T-helper 1 cell treated with Interleukin-12 subunit alpha and Interleukin-12 subunit beta and Interleukin-4 antibody, amounts not matched to agents 30 ng/mL and 1 ng/mL, for 36 hours (primary cell): ENCODE measurements at regions not wholly inside any gene's neighbourhood (a gene's known extent, or its start where the extent isn't known, plus 50 kb on each side); places are given as distances from the start of the nearest gene placed in this dataset.

ENCODE experiments used
- intact Hi-C: fragments of 100-400 bp; cut with micrococcal nuclease; formaldehyde crosslinking; loops from one replicate; pipeline ENCODE4 v1.15.1; 2024

GRCh38 chr5:73312146-73312871, 136.3 kb downstream of the FOXD1 start:
- intact Hi-C loops, result no loop called here

GRCh38 chr5:73311291-73312110, 137.1 kb downstream of the FOXD1 start:
- intact Hi-C loops, result no loop called here

GRCh38 chr5:73307645-73308355, 134.8 kb downstream of the TMEM174 start:
- intact Hi-C loops, result no loop called here

- intact Hi-C loops, result no loop called here
Observed at GRCh38 chr5:73306741-73307275, 133.8 kb downstream of the TMEM174 start.

DNA sequence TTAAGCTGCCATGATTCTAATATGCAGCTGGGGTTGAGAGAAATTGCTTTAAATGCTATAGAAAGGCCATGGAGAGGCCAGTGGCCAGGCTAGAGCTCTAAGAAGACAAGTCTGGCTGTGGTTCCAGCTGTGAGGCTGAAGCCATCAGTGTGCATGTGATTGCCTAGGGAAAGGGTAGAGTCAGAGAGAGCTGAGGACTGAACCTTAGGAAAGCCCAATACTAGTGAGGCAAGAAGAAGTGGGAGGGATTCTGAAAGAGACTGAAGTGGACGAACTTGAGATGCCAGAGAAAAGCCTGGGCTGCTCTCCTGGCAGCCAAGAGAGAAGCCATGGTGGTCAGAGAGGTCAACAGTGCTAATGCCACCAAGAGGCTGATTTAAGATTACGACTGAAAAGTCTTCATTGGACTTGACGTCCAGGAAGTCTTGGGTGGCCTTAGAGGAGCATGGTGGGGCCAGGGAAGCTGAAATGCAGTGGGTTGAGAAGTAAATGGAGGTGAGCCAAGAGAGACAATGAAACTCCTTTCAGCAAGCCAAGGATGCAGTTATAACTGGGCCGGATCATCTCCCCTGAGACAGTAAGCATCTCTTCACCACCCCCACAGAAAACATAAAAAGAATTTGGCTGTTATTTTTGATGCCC, 133.2 kb downstream of the TMEM174 start:
- intact Hi-C loops, result no loop called here

DNA sequence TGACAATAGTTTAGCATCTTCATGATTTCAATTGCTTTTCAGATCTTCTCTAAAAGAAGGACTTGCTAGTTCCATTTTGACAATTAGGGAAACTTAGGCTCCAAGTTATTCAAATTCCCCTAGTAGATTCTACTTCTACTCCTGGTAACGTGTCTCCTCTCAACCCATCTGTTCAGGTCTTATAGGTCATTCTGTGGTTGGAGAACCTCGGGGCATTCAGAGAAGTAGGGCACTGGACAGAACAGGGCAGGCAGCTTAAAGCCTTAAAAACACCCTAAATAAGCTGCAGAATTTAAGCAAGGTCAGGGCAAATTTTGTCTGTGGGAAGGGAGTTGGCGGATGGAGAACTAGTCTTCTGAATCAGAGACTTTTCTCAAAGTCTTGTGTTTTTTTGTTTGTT, 132.4 kb downstream of the TMEM174 start:
- intact Hi-C loops, result no loop called here

DNA sequence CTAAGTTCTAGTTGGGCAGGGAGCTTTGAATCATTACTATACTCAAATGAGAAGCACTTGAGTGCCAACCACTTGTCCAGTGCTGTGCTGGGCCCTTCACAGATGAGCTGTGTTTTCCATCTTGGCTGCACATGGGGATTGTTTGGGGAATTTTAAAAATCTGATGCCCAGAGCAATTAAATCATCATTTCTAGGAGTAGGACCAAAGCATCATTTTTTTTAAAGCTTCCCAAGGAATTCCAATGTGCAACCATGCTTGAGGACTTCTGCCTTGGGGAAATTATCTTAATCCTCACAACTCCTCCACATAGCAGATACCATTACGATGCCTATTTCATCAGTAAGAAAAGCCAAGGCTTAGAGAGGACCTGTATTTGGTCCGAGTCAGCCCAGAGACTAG, 131.4 kb downstream of the TMEM174 start:
- intact Hi-C loops, result loop anchor here (5.0 kb wide), 1 partner anchor 87 kb away; no protein-coding TSS in a partner anchor

- intact Hi-C loops, result loop anchor here (2.0 to 5.0 kb wide), 2 partner anchors 86 to 135 kb away; no protein-coding TSS in a partner anchor
Observed at GRCh38 chr5:73303148-73304079, 130.4 kb downstream of the TMEM174 start.

GRCh38 chr5:73302797-73303147, 129.8 kb downstream of the TMEM174 start:
- intact Hi-C loops, result loop anchor here (2.0 to 5.0 kb wide), 2 partner anchors 85 to 136 kb away; no protein-coding TSS in a partner anchor

- intact Hi-C loops, result loop anchor here (2.0 to 5.0 kb wide), 2 partner anchors 69 to 84 kb away; no protein-coding TSS in a partner anchor
Observed at GRCh38 chr5:73301208-73301901, 128.4 kb downstream of the TMEM174 start.

DNA sequence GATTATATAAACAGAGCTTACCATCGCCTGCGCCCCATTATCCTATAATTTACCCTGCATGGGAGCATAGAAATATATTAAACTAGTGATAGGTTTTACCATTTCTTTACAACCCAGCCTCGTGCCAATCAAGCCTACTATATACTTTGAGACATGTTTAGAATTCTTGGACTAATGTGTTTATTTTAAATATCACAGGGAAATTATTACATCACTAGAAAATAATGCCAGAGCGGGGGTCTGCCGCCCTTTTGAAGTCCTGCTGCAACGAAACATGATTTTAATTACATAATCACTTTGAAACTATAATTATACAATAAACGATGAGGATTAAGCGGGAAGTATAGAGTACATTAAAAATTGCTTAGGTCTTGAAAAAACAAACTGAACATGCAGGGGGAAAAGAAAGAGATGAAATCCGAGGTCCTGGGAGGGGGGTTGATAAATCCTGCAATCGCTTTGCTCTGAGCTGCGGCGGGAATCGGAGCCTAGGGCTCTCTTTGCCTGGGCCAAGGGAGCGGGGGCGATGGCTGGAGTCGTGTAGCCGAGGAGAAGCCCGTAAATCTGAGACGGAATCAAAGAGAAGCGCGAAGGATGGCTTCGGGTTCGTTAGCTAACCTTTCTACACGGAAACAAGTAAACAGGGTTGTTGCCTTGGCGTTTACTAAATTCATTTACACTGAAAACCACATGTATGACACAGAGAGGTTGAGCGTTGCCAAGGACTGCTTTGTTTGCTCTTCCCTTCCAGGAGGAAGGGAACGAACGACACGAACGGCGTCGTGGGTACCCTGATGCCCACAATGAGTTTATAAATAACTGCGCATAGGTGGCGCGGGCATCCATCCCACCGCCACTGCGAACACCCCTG, 127.6 kb downstream of the TMEM174 start:
- intact Hi-C loops, result loop anchor here (1.0 to 5.0 kb wide), 4 partner anchors 68 to 148 kb away; partner anchors contain the start of gene FOXD1

- intact Hi-C loops, result loop anchor here (1.0 to 5.0 kb wide), 4 partner anchors 67 to 148 kb away; partner anchors contain the start of gene FOXD1
Observed at GRCh38 chr5:73299665-73300336, 126.8 kb downstream of the TMEM174 start.

DNA sequence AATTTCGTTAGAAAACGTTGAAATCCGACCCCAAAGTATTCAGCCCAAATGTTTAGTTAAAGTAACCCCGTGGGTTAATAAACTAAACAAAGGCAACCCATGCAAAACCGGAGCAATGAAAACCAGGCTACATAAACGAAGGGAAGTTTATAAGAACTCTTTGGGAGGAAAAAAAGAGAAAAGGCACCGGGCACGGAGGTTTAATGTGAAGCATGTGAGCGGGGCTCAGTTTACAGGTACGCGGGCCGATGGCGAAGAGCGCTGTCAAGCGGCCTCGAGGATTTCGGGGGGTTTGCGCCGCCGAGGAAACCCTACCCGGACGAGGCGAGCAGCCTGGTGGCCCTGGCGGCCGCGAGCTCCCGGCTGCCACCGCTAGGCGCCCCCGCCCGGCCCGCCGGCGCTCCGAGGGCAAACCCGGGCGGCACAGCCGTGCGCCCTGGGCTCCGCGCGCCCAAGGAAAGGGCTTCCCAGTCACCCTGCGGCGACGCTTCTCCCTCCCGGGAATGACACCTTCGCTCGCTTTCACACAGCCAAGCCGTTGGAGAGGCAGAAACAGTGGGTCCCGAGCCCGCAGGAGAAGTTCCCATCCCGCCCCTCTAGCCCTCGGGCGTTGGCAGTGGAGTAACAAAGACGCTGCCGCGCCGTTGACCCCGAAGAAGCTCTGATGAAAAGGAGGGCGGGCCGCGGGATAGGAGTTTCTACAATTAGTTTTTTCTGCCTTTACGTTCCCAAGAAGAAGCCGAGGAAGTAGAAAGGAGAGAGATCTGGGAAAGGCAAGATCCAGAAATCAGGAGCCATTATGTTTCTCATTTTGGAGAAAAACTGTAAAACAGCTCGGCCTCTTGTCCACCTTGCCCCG, 126.0 kb downstream of the TMEM174 start:
- intact Hi-C loops, result no loop called here

GRCh38 chr5:73298251-73298771, 125.3 kb downstream of the TMEM174 start:
- intact Hi-C loops, result no loop called here

DNA sequence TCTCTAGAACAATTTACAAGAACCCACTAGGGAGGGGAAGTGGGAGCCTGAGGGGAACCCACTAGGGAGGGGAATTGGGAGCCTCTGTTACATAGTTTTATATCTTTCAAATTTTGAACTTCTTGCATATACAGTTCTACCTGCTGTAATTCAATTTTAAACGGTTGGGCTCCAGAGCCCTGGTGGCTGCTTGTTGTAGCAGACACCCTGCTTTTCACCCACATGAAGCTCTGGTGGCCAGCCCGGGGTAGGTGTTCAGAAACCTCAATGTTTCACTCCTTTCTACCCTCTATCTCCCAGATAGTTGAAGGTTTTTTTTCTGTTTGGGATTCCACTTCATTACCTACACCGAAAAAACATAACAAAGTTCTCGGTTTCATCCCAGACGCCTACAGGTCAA, 124.4 kb downstream of the TMEM174 start:
- intact Hi-C loops, result no loop called here

DNA sequence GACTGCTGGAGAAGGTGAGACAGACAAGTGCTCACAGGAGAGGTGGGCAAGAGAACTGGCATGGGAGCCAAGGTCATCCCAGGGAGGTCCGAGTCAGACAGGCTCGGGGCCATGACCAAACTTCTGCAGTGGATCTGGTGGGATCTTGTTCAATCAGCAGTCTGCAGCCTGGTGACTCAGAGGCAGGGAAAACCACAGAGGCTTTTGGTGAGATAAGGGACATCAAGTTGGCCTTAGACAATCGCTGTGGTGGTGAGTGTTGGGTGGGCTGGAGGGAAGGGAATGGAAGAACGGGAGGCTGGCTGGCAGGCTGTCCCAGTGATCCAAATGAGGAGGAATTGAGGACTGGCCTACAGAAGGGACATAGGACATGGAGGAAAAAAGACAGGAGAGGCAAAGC, 123.8 kb downstream of the TMEM174 start:
- intact Hi-C loops, result no loop called here
